ENCODE measurements at regions not wholly inside any gene's neighbourhood (a gene's known extent, or its start where the extent isn't known, plus 50 kb on each side); places are given as distances from the start of the nearest gene placed in this dataset.
"Not testable (repeated sequence)": the region's sequence is repeated elsewhere in the genome, so short reads cannot be mapped to it uniquely, and the experiment has no call there.

GRCh38 chrX:129161108-129161507 lies 362.2 kb downstream of the SMARCA1 start:
- DNase-seq (ENCODE audit: low spot score) = no peak

GRCh38 chrX:129158505-129158904 lies 364.8 kb downstream of the SMARCA1 start:
- no peak for DNase-seq (ENCODE audit: low spot score)

DNA sequence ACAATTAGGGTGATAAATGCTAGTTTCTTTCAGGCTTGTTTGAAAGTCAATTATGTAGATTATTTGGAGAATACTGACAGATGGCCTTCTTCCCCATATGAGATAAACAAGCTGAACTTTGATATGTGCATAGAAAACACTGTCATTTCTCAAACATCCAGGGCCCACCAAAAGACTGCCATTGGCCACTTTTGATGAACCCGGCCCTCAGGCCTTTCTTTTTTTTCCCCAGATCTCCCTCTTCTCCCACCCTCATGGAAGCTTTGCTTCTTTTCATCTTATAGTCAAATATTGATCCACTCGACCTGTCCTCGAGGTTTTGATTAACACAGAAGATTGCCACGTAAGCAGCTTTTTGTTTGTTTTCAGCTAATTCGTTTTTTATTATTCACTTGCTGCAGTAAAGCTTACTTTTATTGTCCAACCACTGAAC lies 377.4 kb downstream of the SMARCA1 start:
- no peak for DNase-seq (ENCODE audit: low spot score)

- DNase-seq (ENCODE audit: low spot score) = no peak
Measured at GRCh38 chrX:129145385-129145784, 377.9 kb downstream of the SMARCA1 start.

- DNase-seq (ENCODE audit: low spot score) = no peak
Measured at GRCh38 chrX:129144172-129145038, 378.9 kb downstream of the SMARCA1 start.

DNA sequence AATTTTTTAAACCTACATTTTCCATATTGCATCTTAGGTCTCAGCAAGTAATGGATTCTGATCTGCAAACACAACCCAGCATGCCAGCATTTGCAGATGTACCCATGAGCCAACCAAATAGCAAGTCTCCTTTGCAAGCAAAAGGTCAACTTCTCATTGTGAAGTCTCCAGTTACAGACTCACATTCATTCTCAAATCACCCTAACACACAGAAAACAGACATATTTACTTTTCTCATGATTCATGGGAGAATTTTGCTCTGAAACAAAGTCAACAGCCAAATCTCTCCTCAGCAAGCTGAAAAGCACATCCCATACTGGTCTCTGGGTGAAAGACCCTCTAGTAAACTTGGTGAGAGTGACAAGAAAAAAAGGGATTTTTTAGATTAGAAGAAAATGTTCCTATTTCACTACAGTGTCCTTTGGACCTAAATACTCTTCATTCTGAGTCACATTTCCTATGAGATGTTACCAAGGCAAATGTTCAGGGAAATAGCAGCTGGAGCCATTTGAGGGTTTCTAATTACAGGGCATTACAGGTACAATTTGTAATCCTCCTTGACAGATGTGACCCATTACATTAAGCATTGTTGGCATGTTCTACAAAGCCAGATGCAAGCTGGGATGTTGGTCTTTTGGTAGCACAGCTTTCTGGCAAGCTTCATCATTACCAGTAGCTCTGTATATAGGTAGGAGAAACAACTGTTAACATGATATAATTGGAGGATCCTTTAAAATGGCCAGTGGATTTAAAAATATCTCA lies 383.3 kb downstream of the SMARCA1 start:
- no peak for DNase-seq (ENCODE audit: low spot score)

GRCh38 chrX:129125122-129125914 lies 398.0 kb downstream of the SMARCA1 start:
- no peak for DNase-seq (ENCODE audit: low spot score)

GRCh38 chrX:129123795-129124194 lies 399.5 kb downstream of the SMARCA1 start:
- no peak for DNase-seq (ENCODE audit: low spot score)

GRCh38 chrX:129116676-129117470 lies 406.4 kb downstream of the SMARCA1 start:
- no peak for DNase-seq (ENCODE audit: low spot score)

GRCh38 chrX:129115935-129116334 lies 407.4 kb downstream of the SMARCA1 start:
- no peak for DNase-seq (ENCODE audit: low spot score)

DNA sequence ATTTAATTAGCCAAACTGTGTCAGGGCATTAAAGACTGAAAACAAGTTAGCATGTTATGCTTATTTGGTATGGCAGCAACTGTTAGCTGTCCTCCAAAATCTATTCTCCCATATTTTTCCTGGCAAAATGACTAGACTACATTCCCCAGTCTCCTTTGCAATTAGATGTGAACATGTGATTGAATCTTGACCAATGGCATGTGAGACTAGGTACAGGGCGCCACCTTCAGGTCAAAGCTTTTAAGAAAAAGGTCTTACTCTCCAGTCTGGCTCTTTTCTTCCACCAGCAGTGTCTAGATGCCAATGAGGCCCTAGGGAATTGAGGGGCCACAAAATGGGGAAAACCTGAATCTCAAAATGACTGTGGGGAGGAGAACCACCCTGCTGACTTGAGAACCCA lies 408.2 kb downstream of the SMARCA1 start:
- no peak for DNase-seq (ENCODE audit: low spot score)

DNA sequence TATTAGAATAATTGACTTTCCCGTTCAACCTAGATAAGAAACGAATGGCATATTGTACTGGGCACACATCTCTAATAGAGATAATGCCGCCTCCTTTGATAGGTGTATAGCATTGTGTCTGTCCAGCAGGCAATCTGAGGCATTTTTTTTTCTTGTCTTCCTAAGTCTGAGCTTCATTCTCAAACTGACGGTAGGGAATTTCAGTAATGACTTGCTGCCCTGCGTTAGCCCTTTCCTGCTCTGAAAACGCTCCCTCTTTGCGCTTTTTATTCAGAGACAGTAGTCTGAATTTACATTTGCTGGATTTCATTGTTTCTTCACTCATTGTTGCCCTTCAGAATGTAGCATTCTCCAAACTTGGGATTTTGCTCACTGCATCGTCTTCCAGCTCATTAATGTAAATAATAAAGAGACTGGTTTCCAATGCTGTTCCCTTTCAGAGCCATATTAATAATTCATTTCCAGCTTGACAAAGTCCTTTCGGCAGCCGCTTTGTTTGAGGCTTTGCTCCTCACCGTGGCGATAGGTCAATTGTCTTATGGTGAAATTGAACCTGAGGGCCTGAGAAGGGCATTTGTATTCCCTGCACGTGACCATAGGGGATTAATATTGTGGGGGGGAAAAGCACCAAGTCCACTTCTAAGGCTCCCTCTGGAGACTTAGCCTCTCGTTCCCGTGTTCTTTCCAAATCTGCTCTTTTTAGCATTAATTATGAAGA lies 412.1 kb downstream of the SMARCA1 start:
- DNase-seq (ENCODE audit: low spot score) = no peak

- DNase-seq (ENCODE audit: low spot score) = no peak
Measured at GRCh38 chrX:129108936-129109335, 414.4 kb downstream of the SMARCA1 start.

DNA sequence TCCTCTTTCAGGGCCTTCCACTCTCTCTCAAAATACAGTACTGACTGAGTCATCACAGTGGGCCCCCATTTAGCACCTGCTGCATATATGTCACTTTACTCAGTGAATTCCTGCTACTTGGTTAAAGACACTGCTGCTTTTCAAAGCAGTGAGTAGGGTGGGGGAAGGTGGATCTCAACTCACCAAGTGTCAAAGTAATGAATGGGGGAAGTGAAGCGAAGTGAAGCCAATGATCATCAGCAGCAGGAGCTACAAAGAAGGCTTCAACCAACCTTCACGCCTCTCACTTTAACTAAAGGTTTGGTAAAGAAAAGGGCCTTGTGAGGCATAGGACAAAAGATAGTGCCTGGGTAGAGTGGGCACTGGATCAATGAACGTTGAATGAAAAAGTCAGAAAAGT lies 424.1 kb downstream of the SMARCA1 start:
- no peak for DNase-seq (ENCODE audit: low spot score)

DNA sequence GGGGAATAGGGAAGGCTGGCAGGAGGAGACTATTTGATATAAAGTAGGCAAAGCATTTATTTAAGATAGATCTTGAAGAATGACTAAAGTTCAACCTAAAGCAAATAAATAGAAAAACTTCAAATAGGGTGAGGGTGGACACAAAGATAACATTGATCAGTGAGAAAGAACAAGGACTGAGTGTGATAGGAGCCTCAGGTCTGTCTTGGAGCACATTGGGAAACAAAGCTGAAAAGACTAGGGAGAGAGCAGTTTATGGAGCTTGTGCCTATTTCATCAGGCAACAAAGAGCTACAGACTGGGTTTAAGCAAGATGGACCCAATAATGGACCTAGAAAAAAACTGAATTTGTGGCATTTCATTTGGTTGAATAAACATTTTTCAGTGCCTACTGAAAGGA lies 425.6 kb downstream of the SMARCA1 start:
- DNase-seq (ENCODE audit: low spot score) = no peak

GRCh38 chrX:129093706-129094105 lies 429.6 kb downstream of the SMARCA1 start:
- no peak for DNase-seq (ENCODE audit: low spot score)

GRCh38 chrX:129092757-129093156 lies 430.5 kb downstream of the SMARCA1 start:
- DNase-seq (ENCODE audit: low spot score) = no peak

GRCh38 chrX:129092242-129092641 lies 431.0 kb downstream of the SMARCA1 start:
- no peak for DNase-seq (ENCODE audit: low spot score)

DNA sequence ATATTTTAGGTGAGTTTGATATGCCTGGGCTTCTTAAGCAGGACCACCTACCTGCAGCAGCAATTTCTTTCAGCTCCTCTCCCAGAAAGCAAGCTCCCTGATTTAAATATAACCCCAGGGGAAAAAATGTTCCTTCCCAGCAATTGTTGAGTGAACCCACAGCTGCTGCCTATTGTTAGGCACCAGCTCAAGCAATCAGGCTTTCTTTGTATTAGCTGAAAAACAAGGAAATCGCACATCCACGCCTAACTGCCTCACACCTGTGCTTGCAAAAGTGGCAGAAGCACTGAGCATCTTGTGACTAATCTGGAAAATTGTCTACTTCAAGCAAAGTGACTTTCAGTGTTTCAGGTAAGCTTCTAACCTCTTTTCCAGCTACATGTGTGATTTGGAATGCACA lies 432.2 kb downstream of the SMARCA1 start:
- DNase-seq (ENCODE audit: low spot score) = no peak

DNA sequence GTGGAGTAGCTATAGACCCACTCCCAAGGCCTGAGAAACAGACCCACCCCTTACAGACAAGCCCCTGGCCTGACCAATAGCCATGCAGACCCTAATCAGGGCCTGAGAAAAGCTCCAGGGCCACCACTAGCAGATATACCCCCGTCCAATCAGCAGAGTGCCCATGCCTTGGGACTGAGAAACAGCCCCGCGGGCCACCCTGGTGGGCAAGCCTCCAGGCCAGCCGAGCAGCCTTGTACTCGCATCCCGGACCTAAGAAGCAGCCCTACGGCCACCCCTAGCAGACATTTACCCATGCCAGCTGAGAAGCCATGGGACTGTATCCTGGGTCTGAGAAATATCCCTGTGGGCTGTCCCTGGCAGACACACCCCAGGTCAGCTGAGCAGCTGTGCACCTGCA lies 436.5 kb downstream of the SMARCA1 start:
- no peak for DNase-seq (ENCODE audit: low spot score)

DNA sequence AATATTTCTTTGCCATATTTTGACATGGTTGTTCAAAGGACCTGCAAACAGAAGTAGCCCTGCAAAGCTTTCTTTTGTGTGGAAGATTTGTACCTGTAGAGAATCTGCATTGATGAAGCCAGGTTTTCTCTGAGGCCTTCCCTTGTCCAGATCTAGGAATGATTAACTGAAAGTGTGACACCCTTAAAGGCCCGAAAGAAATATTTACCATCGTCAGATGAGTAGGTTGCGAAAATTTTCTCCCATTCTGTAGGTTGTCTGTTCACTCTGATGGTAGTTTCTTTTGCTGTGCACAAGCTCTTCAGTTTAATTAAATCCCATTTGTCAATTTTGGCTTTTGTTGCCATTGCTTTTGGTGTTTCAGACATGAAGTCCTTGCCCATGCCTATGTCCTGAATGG lies 439.0 kb downstream of the SMARCA1 start:
- not testable (repeated sequence) for DNase-seq (ENCODE audit: low spot score)

Data from putamen (tissue), 1 donor.